AML-193 (cell line): ENCODE measurements at regions not wholly inside any gene's neighbourhood (a gene's known extent, or its start where the extent isn't known, plus 50 kb on each side); places are given as distances from the start of the nearest gene placed in this dataset.

Source experiments
- DNase-seq, 2 experiments: peaks; one replicate each; lab custom pipeline; 2025; lab: John Stamatoyannopoulos, UW

DNA sequence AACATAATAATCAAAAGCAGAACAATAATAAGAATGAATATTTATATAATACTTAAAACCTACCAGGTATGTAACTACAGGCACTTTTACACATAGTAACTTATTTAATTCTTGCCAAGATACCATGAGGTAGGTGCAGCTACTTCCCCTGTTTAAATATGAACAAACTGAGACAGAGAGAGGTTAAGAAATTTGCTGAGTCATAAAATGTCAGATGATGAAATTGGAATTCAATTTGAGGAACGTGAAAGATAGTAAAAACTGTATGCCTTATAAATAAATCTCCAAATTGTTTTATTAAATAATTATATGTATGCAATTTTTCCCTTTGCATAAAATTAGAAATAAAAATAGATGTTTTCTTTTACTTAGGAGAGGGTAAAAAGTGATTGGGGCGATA, 1103.3 kb upstream of the NRXN1 start:
- DNase-seq: peak; percentile 3 to 4

DNA sequence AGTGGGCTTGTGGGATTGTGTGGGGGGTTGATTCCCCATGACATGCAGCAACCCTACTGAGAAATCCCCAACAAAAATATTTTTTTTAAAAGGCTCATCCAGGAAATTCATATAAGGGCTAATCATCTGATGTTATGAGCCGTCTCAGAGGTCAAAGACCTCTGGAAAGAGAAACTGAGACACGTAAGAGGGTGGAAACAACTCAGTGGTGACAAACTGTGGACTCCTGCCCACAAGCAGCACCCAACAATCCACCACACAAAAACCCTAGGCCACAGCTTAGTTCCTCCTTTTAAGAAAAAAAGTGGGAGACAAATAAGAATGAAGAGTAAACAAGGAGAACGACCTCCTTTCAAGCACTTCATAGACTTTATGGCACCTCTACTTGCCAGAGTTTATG, 1096.1 kb upstream of the NRXN1 start:
- no peak for DNase-seq

GRCh38 chr2:52127527-52127926, 1095.6 kb upstream of the NRXN1 start:
- DNase-seq: no peak

GRCh38 chr2:52117299-52117698, 1085.4 kb upstream of the NRXN1 start:
- DNase-seq: no peak

DNA sequence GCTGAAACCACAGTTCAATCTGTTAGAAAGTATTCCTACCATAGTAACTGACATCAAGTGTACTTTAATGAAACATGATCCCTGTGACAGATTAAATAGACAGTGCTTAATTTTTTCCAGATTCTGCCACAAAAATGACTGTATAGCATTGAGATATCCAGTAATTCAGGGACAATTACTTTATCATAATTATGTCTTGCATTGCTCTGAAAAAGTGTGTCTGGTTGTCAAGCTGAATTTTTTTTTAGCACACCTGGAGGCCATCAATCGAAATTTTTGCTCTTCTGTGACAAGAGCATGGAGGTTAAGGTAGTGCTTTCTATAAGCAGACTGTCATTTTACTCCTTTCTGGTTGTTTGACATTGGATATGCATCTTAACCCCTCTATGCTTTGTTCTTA, 1083.8 kb upstream of the NRXN1 start:
- DNase-seq: no peak

DNA sequence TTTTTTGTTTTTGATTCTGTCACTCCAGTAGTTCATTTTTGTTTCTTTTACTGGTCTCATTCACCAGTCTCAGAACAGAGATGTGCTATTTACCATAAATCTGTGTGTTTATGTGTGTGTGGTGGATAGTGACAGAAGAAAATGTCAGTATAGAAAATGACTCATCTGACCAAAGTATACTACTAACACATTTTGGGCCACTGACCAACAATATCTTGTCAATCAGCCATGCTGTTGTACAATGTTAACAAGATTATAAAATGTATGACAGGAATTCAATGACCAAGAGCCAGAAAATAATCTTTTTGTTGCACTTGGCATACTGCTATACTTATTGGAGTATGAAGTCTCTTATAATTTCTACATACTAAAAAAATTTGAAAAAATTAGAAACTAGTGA, 1081.4 kb upstream of the NRXN1 start:
- DNase-seq: no peak

DNA sequence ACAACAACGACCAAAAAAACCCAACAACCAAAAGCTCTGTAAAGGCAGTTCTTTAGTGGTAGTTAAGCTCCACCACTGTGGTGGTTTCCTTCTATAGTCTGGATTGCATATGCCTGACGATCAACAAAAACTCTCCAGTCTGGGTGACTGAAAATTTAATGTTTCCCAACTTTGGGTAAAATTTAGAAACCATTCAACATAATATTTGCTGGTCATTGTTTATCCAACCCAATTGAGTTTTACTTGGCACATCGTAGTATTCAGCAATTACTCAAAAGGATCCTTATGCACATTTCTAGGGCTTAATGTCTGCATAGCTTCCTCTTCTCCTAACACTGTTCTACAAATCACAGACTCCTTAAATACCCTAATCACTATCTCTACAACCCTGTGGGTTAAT, 1080.2 kb upstream of the NRXN1 start:
- DNase-seq: no peak

DNA sequence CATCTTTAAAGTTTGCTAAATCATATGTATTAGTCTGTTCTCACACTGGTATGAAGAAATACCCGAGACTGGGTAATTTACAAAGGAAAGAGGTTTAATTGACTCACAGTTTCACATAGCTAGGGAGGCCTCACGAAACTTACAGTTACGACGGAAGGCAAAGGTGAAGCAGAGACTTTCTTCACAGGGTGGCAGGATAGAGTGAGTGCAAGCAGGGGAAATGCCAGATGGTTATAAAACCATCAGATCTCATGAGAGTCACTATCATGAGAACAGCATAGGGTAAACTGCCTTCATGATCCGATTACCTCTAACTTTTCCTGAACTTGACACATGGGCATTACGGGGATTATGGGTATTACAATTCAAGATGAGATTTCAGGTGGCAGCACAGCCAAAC, 1075.2 kb upstream of the NRXN1 start:
- no peak for DNase-seq

GRCh38 chr2:52097071-52097470, 1065.1 kb upstream of the NRXN1 start:
- DNase-seq: peak; percentile 6 to 7

DNA sequence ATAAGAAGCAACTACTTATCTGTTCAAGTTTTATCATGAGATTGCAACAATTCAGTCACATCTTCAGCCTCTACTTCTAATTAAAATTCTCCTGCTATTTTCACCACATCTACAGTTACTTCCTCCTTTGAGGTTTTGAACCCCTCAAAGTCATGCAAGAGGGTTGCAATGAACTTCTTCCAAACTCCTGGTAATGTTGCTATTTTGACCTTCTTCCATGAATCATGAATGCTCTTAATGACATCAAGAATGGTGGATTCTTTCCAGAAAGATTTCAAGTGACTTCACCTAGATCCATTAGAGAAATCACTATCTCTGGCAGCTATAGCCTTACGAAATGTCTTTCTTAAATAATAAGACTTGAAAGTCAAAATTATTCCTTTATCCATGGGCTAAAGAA, 1052.8 kb upstream of the NRXN1 start:
- DNase-seq: no peak

GRCh38 chr2:52083214-52083613, 1051.3 kb upstream of the NRXN1 start:
- DNase-seq: no peak

GRCh38 chr2:52082646-52083045, 1050.7 kb upstream of the NRXN1 start:
- DNase-seq: no peak

DNA sequence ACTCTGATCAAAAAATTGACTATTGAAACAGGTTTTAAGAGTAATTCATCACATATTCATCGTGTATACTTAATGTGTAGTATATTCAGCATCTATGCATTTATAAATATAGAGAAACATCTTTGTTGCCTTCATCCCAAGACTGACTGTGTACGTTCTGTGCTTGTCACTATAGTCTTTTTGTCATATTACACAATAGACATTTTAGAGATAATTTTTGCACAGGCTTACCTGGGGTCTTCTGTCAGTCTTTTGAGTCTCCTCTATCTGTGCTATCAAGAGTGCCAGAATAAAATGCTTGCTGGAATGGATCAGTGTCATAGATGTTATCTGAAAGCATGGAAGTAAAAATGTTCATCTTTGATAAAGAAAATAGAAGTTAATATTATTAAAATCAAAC, 1047.7 kb upstream of the NRXN1 start:
- no peak for DNase-seq

DNA sequence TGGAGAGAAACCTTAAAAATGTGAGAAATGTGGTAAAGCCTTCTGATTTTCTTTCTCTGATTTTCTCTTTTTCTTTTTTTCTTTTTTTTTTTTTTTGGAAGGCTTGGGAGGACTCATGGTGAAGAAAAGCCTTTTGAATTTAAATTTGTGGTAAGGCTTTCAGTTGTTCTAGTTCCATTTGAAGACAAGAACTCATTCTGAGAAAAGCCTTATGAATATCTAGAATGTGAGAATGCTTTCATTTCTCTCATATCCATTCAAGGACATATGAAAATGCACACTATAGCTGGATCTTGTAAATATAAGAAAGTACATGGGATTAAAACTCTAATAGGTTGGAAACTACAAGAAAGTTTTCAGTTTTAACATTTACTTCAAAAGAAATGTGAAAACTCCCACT, 1045.2 kb upstream of the NRXN1 start:
- DNase-seq: no peak

DNA sequence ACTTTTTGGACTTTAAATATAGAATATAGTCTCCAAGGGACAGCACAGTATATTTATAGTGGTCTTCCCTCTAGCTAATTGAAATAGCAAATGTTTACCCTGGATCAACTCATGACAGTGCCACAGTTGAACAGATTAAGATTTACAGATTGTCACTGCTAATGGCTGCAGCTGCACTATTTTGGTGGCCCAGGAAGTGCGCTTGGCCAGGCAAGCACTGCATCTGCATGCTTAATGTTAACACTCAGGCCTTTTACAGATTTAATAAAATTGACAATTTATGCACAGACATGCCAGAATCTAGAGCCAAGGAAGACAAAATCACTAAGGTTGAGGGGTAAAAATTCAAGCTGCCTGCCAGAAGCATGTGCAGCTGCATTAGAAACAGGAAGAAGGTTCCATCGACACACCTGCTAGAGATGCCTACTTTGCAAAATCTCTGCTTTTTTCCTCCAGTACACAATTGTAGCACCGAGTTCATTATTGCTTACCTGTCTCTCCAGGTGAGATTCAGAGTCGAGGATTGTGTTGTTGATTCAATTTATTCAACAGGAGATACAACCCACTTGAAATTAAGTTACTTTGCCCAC, 1042.3 kb upstream of the NRXN1 start:
- DNase-seq: no peak

DNA sequence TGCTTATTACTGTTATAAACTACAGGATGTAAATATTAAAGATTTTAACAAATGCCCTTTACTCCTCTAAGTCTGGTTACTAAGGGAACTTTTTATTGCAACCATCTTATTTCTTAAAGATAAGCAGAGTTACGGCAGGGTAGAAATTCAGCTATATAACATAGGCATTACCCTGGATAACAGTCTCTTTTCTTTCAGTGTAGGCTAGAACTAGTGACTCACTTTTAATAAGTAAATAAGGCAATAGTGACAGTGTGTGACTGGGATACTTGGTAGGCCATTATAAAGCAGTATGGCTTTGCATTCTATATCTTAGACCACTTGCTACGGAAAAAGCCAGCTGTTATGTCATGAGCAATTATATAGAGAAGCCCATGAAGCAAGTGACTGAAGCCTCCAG, 1041.0 kb upstream of the NRXN1 start:
- no peak for DNase-seq

- DNase-seq: no peak
These were observed 1038.7 kb upstream of the NRXN1 start for GRCh38 chr2:52070665-52071064.

DNA sequence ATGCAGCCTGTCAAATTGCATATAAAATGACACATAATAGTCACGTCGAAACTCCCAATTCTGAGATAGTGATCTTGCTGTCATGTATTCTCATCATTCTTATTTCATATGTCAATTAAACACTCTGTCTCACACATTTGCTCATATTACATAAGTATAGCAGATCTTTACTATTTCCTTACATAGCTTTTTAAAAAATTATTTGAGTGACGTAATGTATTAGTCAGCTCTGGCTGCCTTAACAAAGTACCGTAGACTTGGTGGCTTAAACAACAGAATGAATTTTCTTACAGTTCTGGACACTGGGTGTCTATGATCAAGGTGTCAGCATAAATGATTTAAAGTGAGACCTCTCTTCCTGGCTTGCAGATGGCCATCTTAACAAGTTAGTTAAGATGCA, 1032.3 kb upstream of the NRXN1 start:
- DNase-seq: no peak

GRCh38 chr2:52054824-52055223, 1022.9 kb upstream of the NRXN1 start:
- no peak for DNase-seq

GRCh38 chr2:52036853-52037252, 1004.9 kb upstream of the NRXN1 start:
- DNase-seq: no peak

DNA sequence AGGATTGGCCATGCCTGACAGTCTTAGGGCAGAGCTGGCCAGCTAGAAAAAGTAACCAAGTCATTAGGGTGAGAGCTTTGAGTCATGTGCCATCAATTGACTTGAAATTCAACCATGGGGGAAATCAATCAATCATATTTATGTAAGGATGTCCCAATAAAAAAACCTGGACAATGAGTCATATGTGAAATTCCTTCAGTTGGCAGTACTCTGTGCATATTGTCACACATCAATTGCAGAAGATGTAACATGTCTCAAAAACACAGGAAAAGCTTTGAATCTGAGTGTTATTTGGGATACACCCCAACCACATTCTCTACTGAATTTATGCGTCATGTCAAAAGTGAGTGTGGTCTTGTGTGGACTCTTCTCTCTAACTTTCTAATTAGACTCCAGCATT, 1004.1 kb upstream of the NRXN1 start:
- no peak for DNase-seq

DNA sequence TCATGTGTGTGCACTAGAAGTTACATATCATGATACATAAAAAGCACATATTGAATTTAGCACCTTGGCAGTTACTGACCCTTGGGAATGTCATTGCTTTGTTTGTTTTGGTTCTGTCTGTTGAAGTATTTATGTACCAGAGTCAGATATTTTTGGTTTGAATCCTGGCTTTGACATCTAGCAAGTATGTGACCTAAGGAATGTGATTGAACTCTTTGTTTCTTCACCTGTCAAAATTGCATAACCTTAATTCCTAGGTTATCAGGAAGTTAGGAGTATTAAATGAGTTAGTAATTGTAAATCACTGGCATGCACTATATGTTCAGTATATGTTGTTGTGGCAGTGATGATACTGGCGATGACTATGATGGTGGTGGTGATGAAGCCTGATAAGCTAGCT, 1003.5 kb upstream of the NRXN1 start:
- DNase-seq: no peak

DNA sequence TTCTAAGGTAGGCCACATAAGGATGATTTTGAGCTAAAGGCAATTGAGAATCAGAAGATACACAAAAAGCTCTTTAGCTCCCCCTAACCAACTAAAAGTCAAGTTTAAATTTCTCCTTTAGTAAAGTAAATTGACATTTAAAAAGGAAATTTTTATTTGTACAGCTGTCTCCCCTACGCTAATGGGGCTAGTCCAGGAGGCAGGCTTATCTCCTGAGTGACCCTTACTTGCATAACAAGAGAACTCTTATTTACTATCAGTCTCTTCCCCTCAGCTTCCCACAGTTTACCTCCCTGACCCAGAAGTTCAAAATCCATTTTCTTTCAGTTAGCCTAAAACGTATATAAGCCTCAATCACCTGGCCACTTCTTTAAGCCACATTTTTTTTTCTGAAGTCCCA, 1002.8 kb upstream of the NRXN1 start:
- no peak for DNase-seq

- DNase-seq: no peak
These were observed 990.1 kb upstream of the NRXN1 start for GRCh38 chr2:52022006-52022405.
